ENCODE measurements at regions not wholly inside any gene's neighbourhood (a gene's known extent, or its start where the extent isn't known, plus 50 kb on each side); places are given as distances from the start of the nearest gene placed in this dataset.

GRCh38 chr3:20543535-20544226 is 357.7 kb upstream of the SGO1 start:
- TF ChIP-seq CTCF (IDR thresholded peaks at IDR 0.05) (no peak), POLR2A (IDR thresholded peaks at IDR 0.05) (no peak), POLR2AphosphoS5 (IDR thresholded peaks at IDR 0.05; ENCODE audit: insufficient read depth in 1 of 2, low read depth in 1 of 2) (no peak)

Data from vagina (tissue), 2 donors.